ENCODE measurements at regions not wholly inside any gene's neighbourhood (a gene's known extent, or its start where the extent isn't known, plus 50 kb on each side); places are given as distances from the start of the nearest gene placed in this dataset.

- H3K27ac Mint-ChIP-seq (ENCODE audit: unreplicated experiment): no peak overlapping the region
- DNase-seq (ENCODE audit: low read depth, low spot score): no peak
- peaks cover 5% of the 10 kb centered on the region for H3K36me3 Mint-ChIP-seq (ENCODE audit: low read depth)
- H3K27me3 Mint-ChIP-seq (ENCODE audit: low read depth): no peaks in the 10 kb centered on the region
- no peaks in the 10 kb centered on the region for H3K4me1 Mint-ChIP-seq
- TF ChIP-seq CTCF (conservative IDR thresholded peaks at IDR 0.05): no peak
- H3K4me3 Mint-ChIP-seq: no peak overlapping the region
- peaks cover 15% of the 10 kb centered on the region for H3K9me3 Mint-ChIP-seq
Measured at GRCh38 chr10:90440870-90441269, 417.0 kb downstream of the HTR7 start.

- H3K9me3 Mint-ChIP-seq: peaks cover 15% of the 10 kb centered on the region
- peaks cover 5% of the 10 kb centered on the region for H3K36me3 Mint-ChIP-seq (ENCODE audit: low read depth)
- TF ChIP-seq CTCF (conservative IDR thresholded peaks at IDR 0.05): no peak
- no peaks in the 10 kb centered on the region for H3K4me1 Mint-ChIP-seq
- H3K27me3 Mint-ChIP-seq (ENCODE audit: low read depth): no peaks in the 10 kb centered on the region
- H3K27ac Mint-ChIP-seq (ENCODE audit: unreplicated experiment): no peak overlapping the region
- no peak for DNase-seq (ENCODE audit: low read depth, low spot score)
- H3K4me3 Mint-ChIP-seq: no peak overlapping the region
Measured at GRCh38 chr10:90443342-90443741, 414.5 kb downstream of the HTR7 start.

GRCh38 chr10:90447831-90448230 is 410.0 kb downstream of the HTR7 start:
- H3K4me3 Mint-ChIP-seq: no peak overlapping the region
- H3K9me3 Mint-ChIP-seq: peaks cover 9% of the 10 kb centered on the region
- no peak for TF ChIP-seq CTCF (conservative IDR thresholded peaks at IDR 0.05)
- H3K27ac Mint-ChIP-seq (ENCODE audit: unreplicated experiment): no peak overlapping the region
- peaks cover 3% of the 10 kb centered on the region for H3K36me3 Mint-ChIP-seq (ENCODE audit: low read depth)
- no peaks in the 10 kb centered on the region for H3K27me3 Mint-ChIP-seq (ENCODE audit: low read depth)
- no peak for DNase-seq (ENCODE audit: low read depth, low spot score)
- no peaks in the 10 kb centered on the region for H3K4me1 Mint-ChIP-seq

- Mint-ChIP-seq H3K27ac (ENCODE audit: unreplicated experiment) (no peak overlapping the region), H3K9me3 (no peaks in the 10 kb centered on the region), H3K27me3 (ENCODE audit: low read depth) (no peaks in the 10 kb centered on the region), H3K36me3 (ENCODE audit: low read depth) (no peaks in the 10 kb centered on the region), H3K4me1 (no peaks in the 10 kb centered on the region), H3K4me3 (no peak overlapping the region)
- no peak for TF ChIP-seq CTCF (conservative IDR thresholded peaks at IDR 0.05)
- DNase-seq (ENCODE audit: low read depth, low spot score): no peak
Measured at GRCh38 chr10:90450797-90451196, 407.0 kb downstream of the HTR7 start.

GRCh38 chr10:90451283-90451682 is 406.6 kb downstream of the HTR7 start:
- H3K9me3 Mint-ChIP-seq: no peaks in the 10 kb centered on the region
- H3K36me3 Mint-ChIP-seq (ENCODE audit: low read depth): no peaks in the 10 kb centered on the region
- no peaks in the 10 kb centered on the region for H3K4me1 Mint-ChIP-seq
- no peak overlapping the region for H3K27ac Mint-ChIP-seq (ENCODE audit: unreplicated experiment)
- no peak for TF ChIP-seq CTCF (conservative IDR thresholded peaks at IDR 0.05)
- no peak overlapping the region for H3K4me3 Mint-ChIP-seq
- DNase-seq (ENCODE audit: low read depth, low spot score): no peak
- H3K27me3 Mint-ChIP-seq (ENCODE audit: low read depth): no peaks in the 10 kb centered on the region

GRCh38 chr10:90458054-90458453 is 399.8 kb downstream of the HTR7 start:
- TF ChIP-seq CTCF (conservative IDR thresholded peaks at IDR 0.05): no peak
- Mint-ChIP-seq H3K9me3 (no peaks in the 10 kb centered on the region), H3K27me3 (ENCODE audit: low read depth) (no peaks in the 10 kb centered on the region), H3K4me3 (no peak overlapping the region), H3K36me3 (ENCODE audit: low read depth) (no peaks in the 10 kb centered on the region), H3K27ac (ENCODE audit: unreplicated experiment) (no peak overlapping the region), H3K4me1 (no peaks in the 10 kb centered on the region)
- DNase-seq (ENCODE audit: low read depth, low spot score): no peak

Measured in neural crest cell (in vitro differentiated cells).